ENCODE measurements at regions not wholly inside any gene's neighbourhood (a gene's known extent, or its start where the extent isn't known, plus 50 kb on each side); places are given as distances from the start of the nearest gene placed in this dataset.
A peak's percentile ranks its signal among the peaks of the same experiment; 100 is the strongest.

DNA sequence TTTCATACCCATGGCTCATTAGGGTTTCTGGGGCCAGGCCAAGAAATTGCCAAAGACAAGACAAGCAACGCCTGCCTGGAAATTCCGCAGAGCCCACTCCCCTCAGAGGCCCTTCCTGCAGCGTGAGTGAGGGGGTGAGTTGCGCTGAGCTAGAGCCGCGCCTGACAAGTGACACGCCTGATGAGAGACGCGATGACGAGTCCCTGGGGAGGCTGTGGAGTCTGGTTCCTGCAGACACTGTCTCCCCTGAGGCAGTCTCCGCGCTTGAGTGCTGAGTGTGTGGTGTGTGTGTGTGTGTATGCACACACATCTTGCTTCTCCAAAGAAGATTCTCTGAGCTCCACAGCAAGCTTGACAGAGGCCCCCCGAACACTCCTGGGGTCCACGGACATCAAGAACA is 269.8 kb downstream of the BCOR start:
- peak; percentile 76 for DNase-seq (ENCODE audit: low spot score)

DNA sequence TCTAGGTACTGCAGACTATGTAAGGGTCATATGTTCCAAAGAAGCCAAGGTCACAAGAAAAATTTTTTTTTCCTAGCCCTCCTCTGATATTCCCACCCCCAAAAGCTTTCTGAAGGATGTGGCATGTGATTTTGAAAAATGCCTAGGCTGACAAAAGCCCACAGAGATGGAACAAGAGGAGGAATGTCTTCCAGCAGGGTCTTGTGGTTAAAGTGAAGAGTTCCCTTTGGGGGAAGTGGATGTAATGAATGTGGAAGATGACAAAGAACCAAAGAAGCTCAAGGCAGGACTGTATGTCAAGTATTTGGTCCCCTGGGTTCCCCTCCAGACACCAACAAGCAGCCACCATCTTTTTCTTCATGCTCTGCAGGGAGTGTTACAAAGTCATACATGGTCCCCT is 268.8 kb downstream of the BCOR start:
- DNase-seq (ENCODE audit: low spot score), result no peak

DNA sequence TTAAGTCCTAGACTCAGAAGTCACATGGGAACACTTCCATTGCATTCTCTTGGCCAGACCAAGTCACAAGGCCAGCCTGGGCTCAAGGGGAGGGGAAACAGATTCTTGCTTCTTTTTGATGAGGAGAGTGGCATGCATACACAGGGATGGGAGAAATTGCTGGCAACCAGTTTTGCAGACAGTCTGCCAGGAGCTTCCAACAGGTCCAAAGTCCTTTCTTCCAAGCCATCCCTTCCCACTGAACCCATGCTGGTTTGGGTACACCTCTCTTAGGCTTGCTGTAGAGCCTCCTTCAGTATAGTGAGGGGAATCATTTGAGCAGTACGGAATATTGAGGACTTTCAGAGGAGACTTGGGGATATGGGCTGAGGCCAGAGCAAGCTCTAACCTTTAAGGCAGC is 267.8 kb downstream of the BCOR start:
- no peak for DNase-seq (ENCODE audit: low spot score)

DNA sequence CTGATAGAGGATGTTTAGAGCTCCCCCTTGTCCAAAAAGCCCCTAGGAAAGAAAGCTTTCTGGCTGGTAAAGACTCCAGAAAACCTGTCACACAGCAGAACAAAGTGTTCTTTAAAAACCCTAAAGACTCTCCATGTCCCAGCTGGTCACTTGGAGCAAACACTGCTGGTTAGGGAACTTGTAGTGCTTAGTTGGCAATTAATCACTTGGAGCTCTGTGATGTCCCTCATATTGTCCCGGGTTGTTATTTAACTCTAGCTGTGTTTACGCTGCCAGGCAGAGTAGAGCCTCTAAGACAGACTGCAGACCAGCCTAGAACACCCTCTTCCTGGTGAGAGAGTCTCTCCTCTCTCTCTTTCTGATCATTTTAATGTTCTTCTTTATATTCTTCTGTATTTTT is 267.3 kb downstream of the BCOR start:
- DNase-seq (ENCODE audit: low spot score), result no peak

- DNase-seq (ENCODE audit: low spot score), result no peak
These were observed 265.5 kb downstream of the BCOR start for GRCh38 chrX:39832211-39832610.

GRCh38 chrX:39834600-39834999 is 263.2 kb downstream of the BCOR start:
- no peak for DNase-seq (ENCODE audit: low spot score)

- DNase-seq (ENCODE audit: low spot score), result no peak
These were observed 262.5 kb downstream of the BCOR start for GRCh38 chrX:39835241-39835640.

DNA sequence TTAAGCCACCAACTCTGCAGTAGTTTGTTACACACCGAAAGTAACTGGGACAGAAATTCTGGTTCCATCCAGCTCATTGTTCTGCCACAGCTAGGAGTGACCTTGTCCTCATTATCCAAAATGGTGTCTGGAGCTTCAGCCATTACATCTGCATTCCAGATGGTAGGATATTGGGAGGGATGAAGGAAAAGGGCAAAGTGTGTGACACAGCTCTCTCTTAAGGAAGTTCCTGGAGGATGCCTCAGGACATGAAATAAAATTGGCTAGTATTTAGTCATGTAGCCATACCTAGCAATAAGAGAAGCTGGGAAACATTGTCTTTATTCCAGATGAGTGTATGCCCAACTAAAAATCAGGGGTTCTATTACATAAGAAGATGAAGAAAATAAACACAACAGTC is 262.0 kb downstream of the BCOR start:
- DNase-seq (ENCODE audit: low spot score), result no peak

GRCh38 chrX:39836802-39837420 is 260.8 kb downstream of the BCOR start:
- DNase-seq (ENCODE audit: low spot score), result no peak

DNA sequence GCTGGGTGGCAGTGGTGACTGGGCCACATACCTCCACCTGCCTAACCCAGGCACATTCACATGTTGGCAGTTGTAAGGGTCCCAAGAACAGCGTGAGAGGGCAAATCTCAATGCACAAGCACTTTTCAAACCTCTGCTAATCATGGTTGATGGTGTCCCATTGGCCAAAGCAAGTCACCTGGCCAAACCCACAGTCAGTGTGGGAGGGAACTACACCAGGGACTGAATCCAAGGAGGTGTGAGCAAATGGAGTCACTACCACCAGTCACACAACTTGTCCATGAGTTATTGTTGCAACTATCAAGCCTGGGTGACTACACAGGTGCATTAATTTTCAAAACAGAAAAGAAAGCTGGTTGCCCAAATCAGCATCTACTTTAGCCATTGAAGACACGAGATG is 260.1 kb downstream of the BCOR start:
- DNase-seq (ENCODE audit: low spot score), result no peak

GRCh38 chrX:39839371-39839770 is 258.4 kb downstream of the BCOR start:
- no peak for DNase-seq (ENCODE audit: low spot score)

DNA sequence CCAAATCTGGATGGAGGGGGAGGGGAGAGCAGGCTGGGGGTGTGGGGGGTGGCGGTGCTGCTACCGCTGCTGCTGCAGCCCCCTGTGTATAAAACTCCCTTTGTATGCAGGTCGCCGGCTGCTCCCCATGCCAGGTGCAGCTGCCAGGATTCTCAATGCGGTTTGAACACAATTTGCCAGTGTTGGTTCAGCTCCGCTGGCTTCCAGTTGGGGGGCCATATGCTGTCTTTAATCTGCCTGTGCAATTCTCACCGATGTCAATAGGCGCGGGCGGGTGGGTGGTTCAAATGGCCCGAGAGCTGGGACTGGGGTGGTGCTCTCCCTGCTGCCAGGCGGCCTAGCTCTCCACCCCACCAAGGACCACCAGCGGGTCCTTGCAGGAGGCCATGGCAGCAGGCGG is 257.6 kb downstream of the BCOR start:
- no peak for DNase-seq (ENCODE audit: low spot score)

DNA sequence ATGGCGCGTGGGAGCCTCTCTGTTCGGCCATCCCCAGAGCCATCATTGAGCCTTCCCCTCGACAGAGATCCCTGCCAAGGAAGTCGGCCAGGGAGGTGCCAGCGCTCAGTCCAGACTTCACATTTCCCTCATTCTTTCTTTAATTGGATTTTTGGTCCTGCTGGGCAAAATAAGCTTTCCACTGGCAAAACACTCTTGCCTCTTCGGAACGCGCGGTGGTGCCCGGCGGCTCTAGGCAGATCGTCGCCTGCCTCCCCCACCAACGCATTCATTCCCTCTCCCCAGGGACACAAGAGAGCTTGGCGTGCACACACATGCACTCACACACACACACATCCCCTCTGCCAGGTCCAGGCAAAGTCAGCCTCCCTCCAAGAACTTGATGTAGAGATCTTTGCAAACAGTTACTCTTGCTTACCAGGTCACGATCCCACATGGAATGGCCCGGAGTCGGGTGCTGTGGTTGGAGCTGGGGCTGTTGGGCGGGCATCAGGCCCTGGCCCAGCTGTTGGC is 257.1 kb downstream of the BCOR start:
- no peak for DNase-seq (ENCODE audit: low spot score)

GRCh38 chrX:39841604-39842003 is 256.2 kb downstream of the BCOR start:
- DNase-seq (ENCODE audit: low spot score), result no peak

DNA sequence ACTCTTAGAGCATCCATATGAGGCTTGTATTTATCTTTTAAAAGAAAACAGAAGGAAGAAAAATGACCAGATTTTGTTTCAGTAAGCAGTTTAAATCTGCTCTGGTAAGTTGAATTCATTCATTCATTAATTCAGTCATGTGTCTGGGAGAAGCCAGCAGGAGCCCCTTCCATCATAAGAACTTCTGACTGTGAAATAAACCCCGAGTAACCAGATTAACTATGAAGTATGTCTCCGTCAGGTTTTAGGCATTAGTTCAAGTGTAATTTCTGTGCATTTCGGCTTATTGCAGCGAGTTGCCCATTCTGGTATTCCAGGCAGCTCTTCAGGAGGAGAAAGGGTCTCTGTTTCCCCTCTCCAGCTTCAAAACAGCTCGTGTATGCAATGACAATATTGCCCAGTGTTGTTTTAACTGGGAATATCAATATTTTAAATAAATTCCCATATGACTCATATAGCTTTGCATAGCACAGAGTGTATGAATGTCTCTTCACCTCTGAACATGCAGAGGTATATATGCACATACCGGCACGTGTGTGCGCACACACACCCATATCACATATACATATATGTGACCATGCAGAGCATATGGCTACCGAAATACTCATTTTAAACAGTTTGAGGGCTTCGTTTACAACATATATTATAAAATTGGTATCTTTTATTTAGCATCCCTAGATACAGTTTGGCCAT is 255.3 kb downstream of the BCOR start:
- DNase-seq (ENCODE audit: low spot score), result no peak

DNA sequence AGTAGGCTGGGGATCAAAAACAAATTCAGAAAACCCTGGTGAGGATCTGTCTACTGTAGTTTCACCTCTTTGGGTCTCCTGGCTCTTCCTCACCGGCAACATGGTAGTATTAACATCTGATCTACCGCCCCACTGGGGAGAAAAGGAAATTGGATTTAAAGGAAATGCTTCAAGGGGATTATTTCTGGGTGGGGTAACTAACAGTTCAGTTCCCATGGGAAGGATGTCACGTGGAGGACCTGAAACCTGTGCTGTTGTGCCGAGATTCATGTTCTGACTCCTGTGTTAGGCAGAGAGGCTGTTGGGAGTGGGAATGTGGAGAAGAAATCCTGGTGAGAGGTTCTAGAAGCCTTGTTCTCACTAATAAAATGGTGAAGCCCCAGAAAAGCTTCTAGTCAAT is 254.4 kb downstream of the BCOR start:
- no peak for DNase-seq (ENCODE audit: low spot score)

DNA sequence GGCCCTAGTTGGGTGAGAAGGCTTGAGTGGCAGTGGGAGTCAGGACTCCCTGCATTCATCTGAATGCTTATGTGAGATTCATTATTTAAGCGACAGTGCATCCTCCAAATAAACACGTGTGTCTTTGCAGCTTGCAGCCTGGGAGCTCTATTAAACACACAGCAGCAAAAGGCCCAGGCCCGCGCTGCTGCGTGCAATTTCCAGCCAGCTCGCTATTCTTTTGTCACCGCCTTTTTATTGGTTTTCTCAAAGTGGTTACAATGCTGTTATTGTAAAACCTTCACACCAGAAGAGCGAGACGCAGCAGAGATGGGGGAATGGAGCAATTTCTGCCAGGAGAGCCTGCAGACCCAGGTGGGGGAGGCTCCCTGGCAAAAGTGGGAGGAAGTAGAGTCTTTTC is 252.5 kb downstream of the BCOR start:
- no peak for DNase-seq (ENCODE audit: low spot score)

- DNase-seq (ENCODE audit: low spot score), result no peak
These were observed 251.3 kb downstream of the BCOR start for GRCh38 chrX:39846460-39846859.

GRCh38 chrX:39848243-39848642 is 249.5 kb downstream of the BCOR start:
- no peak for DNase-seq (ENCODE audit: low spot score)

DNA sequence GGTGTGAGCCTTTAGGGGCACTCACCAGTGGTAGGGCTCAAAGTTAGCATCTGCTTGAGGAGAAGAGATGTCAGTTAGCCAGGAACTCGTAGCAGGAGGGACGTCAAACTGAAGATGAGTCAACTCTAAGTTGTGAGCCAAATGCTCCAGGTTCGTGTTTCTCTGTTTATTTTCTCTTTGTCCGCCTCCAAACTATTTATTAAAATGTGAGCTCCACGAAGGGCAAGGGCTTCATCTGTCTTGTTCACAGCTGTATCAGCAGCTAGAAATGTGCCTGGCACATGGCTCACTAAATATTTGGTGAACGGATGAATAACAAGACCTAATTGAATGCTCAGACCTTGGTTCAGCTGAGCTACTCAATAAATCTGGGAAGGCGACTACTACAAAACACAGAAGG is 248.9 kb downstream of the BCOR start:
- DNase-seq (ENCODE audit: low spot score), result no peak

GRCh38 chrX:39850209-39850608 is 247.5 kb downstream of the BCOR start:
- no peak for DNase-seq (ENCODE audit: low spot score)

DNA sequence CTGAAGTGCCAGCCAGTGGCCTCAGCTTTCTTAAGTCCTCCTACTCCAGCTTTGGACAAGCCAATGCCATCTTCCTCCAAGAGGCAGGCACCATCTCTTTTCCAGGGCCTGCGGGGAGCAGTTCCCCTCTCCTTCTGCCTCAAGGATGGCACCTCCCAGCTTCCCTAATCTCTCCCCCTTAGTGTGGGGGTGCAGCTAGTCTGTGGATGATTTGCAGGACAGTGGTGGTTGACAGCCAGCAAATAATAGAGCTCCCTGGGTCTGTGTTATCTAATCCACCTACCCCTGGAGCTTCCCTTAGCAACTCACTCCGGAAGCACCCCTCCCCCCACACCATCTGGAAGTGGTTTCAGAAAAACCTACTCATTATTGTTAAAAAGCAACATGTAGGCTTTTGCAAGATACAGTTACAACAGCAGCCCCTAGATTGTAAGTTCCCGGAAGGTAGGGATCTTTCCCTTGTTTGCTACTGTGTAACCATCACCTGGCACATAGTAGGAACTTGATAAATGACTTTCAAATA is 247.1 kb downstream of the BCOR start:
- DNase-seq (ENCODE audit: low spot score), result no peak

DNA sequence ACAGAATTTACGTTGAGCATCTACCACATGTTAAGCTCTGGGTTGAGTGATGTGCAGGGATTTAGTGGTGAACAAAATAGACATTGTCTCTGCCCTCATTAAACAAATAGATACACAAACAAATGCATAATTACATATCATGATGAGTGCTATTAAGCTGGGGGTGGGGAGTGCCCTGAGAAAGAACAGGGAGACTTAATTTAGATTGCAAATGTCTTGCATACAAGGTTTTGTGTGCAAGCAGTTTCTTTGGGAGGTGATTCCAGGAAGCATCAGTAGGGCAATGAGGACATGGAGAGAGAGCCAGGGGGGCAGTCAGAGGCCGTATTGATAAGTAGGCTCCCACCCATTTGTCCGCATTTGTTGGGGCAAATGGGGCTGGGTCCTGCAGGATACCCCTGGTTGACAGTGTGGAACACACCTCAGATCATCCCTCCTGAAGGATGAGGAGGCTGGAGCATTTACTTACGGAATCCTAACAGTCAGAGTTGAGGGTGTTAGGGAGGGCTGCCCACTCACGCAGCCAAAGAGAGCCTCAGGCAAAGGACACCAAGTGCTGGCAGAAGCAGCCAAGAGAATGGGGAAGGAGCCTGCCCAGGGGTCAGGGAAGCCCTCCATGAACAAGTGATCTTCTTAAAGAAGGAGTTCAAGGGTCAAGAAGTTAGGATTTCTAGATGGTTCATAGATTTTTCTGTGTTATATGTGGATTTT is 245.9 kb downstream of the BCOR start:
- DNase-seq (ENCODE audit: low spot score), result no peak
